ENCODE measurements at regions not wholly inside any gene's neighbourhood (a gene's known extent, or its start where the extent isn't known, plus 50 kb on each side); places are given as distances from the start of the nearest gene placed in this dataset.

DNA sequence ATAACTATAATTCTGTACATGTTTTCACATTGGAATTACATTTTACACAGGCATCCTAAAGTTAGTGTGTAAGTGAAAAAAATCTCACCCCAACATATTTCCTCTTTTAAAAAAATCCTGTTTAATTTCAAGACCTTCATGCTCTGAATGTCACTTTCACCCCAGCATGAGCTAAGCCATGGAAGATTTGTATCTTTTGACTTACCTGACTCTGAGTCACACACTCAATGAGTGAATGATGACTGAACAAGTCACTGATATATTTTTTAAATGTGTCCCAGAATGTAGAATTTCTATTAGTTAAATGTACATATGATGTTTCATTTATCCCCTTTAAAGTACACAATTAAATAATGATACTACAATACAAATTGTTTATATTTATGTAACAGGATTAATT is 199.9 kb upstream of the RBMS3 start:
- H3K4me1 ChIP-seq (ENCODE audit: control insufficient read depth in 2 of 2, insufficient read depth in 2 of 2, low read length in 1 of 2): no peaks in the 10 kb centered on the region
- no peak overlapping the region for H3K27ac ChIP-seq (ENCODE audit: low read depth in 2 of 2, low read length in 1 of 2)
- H3K27me3 ChIP-seq (ENCODE audit: control insufficient read depth in 1 of 2, insufficient read depth in 2 of 2, low read length in 2 of 2): no peaks in the 10 kb centered on the region
- H3K4me3 ChIP-seq (ENCODE audit: low read depth in 1 of 2, low read length in 2 of 2): no peak overlapping the region
- no peaks in the 10 kb centered on the region for H3K36me3 ChIP-seq (ENCODE audit: control insufficient read depth in 2 of 2, insufficient read depth in 2 of 2, low read length in 1 of 2)
- H3K9me3 ChIP-seq (ENCODE audit: control insufficient read depth in 2 of 2, insufficient read depth in 1 of 2, low read depth in 1 of 2, low read length in 1 of 2): no peaks in the 10 kb centered on the region

GRCh38 chr3:29083081-29083480 is 197.8 kb upstream of the RBMS3 start:
- no peaks in the 10 kb centered on the region for H3K9me3 ChIP-seq (ENCODE audit: control insufficient read depth in 2 of 2, insufficient read depth in 1 of 2, low read depth in 1 of 2, low read length in 1 of 2)
- 72 to 81% methylated on average over 2 of the region's 2 CpGs for WGBS, 2 donors
- H3K4me1 ChIP-seq (ENCODE audit: control insufficient read depth in 2 of 2, insufficient read depth in 2 of 2, low read length in 1 of 2): no peaks in the 10 kb centered on the region
- no peak overlapping the region for H3K4me3 ChIP-seq (ENCODE audit: low read depth in 1 of 2, low read length in 2 of 2)
- no peaks in the 10 kb centered on the region for H3K27me3 ChIP-seq (ENCODE audit: control insufficient read depth in 1 of 2, insufficient read depth in 2 of 2, low read length in 2 of 2)
- no peak overlapping the region for H3K27ac ChIP-seq (ENCODE audit: low read depth in 2 of 2, low read length in 1 of 2)
- no peaks in the 10 kb centered on the region for H3K36me3 ChIP-seq (ENCODE audit: control insufficient read depth in 2 of 2, insufficient read depth in 2 of 2, low read length in 1 of 2)

- H3K9me3 ChIP-seq (ENCODE audit: control insufficient read depth in 2 of 2, insufficient read depth in 1 of 2, low read depth in 1 of 2, low read length in 1 of 2): no peaks in the 10 kb centered on the region
- H3K36me3 ChIP-seq (ENCODE audit: control insufficient read depth in 2 of 2, insufficient read depth in 2 of 2, low read length in 1 of 2): no peaks in the 10 kb centered on the region
- H3K27me3 ChIP-seq (ENCODE audit: control insufficient read depth in 1 of 2, insufficient read depth in 2 of 2, low read length in 2 of 2): no peaks in the 10 kb centered on the region
- H3K27ac ChIP-seq (ENCODE audit: low read depth in 2 of 2, low read length in 1 of 2): no peak overlapping the region
- no peak overlapping the region for H3K4me3 ChIP-seq (ENCODE audit: low read depth in 1 of 2, low read length in 2 of 2)
- WGBS, 2 donors: 35 to 39% methylated on average over 1 of the region's 1 CpG
- H3K4me1 ChIP-seq (ENCODE audit: control insufficient read depth in 2 of 2, insufficient read depth in 2 of 2, low read length in 1 of 2): no peaks in the 10 kb centered on the region
Measured at GRCh38 chr3:29083676-29084075, 197.2 kb upstream of the RBMS3 start.

DNA sequence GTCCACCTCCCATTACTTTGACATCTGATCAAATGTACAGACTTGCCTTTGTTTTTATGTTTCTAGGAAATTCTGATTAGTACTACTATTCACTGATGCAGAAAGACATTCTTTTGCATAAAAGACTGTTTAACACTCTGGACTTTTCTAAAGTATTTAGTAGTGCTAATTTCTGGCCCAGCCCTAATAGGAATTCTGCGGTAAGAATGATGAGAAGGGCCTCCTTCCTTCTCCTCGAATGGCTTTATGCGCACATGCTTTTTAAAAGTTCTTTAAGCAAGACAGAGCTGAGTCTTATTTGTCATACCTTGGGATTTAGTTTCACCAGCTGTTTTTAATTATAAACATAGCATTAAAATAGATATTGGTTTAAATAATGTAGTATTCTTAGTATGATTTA is 192.3 kb upstream of the RBMS3 start:
- Histone ChIP-seq H3K27me3 (ENCODE audit: control insufficient read depth in 1 of 2, insufficient read depth in 2 of 2, low read length in 2 of 2) (no peaks in the 10 kb centered on the region), H3K4me1 (ENCODE audit: control insufficient read depth in 2 of 2, insufficient read depth in 2 of 2, low read length in 1 of 2) (no peaks in the 10 kb centered on the region), H3K4me3 (ENCODE audit: low read depth in 1 of 2, low read length in 2 of 2) (no peak overlapping the region), H3K9me3 (ENCODE audit: control insufficient read depth in 2 of 2, insufficient read depth in 1 of 2, low read depth in 1 of 2, low read length in 1 of 2) (no peaks in the 10 kb centered on the region), H3K27ac (ENCODE audit: low read depth in 2 of 2, low read length in 1 of 2) (no peak overlapping the region), H3K36me3 (ENCODE audit: control insufficient read depth in 2 of 2, insufficient read depth in 2 of 2, low read length in 1 of 2) (no peaks in the 10 kb centered on the region)
- 88 to 96% methylated on average over 3 of the region's 3 CpGs for WGBS, 2 donors

GRCh38 chr3:29090912-29091597 is 189.8 kb upstream of the RBMS3 start:
- Histone ChIP-seq H3K4me1 (ENCODE audit: control insufficient read depth in 2 of 2, insufficient read depth in 2 of 2, low read length in 1 of 2) (no peaks in the 10 kb centered on the region), H3K4me3 (ENCODE audit: low read depth in 1 of 2, low read length in 2 of 2) (no peak overlapping the region), H3K9me3 (ENCODE audit: control insufficient read depth in 2 of 2, insufficient read depth in 1 of 2, low read depth in 1 of 2, low read length in 1 of 2) (no peaks in the 10 kb centered on the region), H3K36me3 (ENCODE audit: control insufficient read depth in 2 of 2, insufficient read depth in 2 of 2, low read length in 1 of 2) (no peaks in the 10 kb centered on the region), H3K27ac (ENCODE audit: low read depth in 2 of 2, low read length in 1 of 2) (no peak overlapping the region), H3K27me3 (ENCODE audit: control insufficient read depth in 1 of 2, insufficient read depth in 2 of 2, low read length in 2 of 2) (no peaks in the 10 kb centered on the region)
- 82 to 85% methylated on average over 4 of the region's 4 CpGs for WGBS, 2 donors

- Histone ChIP-seq H3K4me3 (ENCODE audit: low read depth in 1 of 2, low read length in 2 of 2) (no peak overlapping the region), H3K36me3 (ENCODE audit: control insufficient read depth in 2 of 2, insufficient read depth in 2 of 2, low read length in 1 of 2) (no peaks in the 10 kb centered on the region), H3K4me1 (ENCODE audit: control insufficient read depth in 2 of 2, insufficient read depth in 2 of 2, low read length in 1 of 2) (no peaks in the 10 kb centered on the region), H3K27me3 (ENCODE audit: control insufficient read depth in 1 of 2, insufficient read depth in 2 of 2, low read length in 2 of 2) (no peaks in the 10 kb centered on the region), H3K27ac (ENCODE audit: low read depth in 2 of 2, low read length in 1 of 2) (no peak overlapping the region), H3K9me3 (ENCODE audit: control insufficient read depth in 2 of 2, insufficient read depth in 1 of 2, low read depth in 1 of 2, low read length in 1 of 2) (no peaks in the 10 kb centered on the region)
- WGBS, 2 donors: 61 to 75% methylated on average over 2 of the region's 2 CpGs
Measured at GRCh38 chr3:29091599-29092189, 189.2 kb upstream of the RBMS3 start.

- no peaks in the 10 kb centered on the region for H3K36me3 ChIP-seq (ENCODE audit: control insufficient read depth in 2 of 2, insufficient read depth in 2 of 2, low read length in 1 of 2)
- H3K27me3 ChIP-seq (ENCODE audit: control insufficient read depth in 1 of 2, insufficient read depth in 2 of 2, low read length in 2 of 2): no peaks in the 10 kb centered on the region
- no peaks in the 10 kb centered on the region for H3K9me3 ChIP-seq (ENCODE audit: control insufficient read depth in 2 of 2, insufficient read depth in 1 of 2, low read depth in 1 of 2, low read length in 1 of 2)
- H3K27ac ChIP-seq (ENCODE audit: low read depth in 2 of 2, low read length in 1 of 2): no peak overlapping the region
- no peaks in the 10 kb centered on the region for H3K4me1 ChIP-seq (ENCODE audit: control insufficient read depth in 2 of 2, insufficient read depth in 2 of 2, low read length in 1 of 2)
- 51 to 60% methylated on average over 3 of the region's 3 CpGs for WGBS, 2 donors
- H3K4me3 ChIP-seq (ENCODE audit: low read depth in 1 of 2, low read length in 2 of 2): no peak overlapping the region
Measured at GRCh38 chr3:29092348-29092747, 188.5 kb upstream of the RBMS3 start.

DNA sequence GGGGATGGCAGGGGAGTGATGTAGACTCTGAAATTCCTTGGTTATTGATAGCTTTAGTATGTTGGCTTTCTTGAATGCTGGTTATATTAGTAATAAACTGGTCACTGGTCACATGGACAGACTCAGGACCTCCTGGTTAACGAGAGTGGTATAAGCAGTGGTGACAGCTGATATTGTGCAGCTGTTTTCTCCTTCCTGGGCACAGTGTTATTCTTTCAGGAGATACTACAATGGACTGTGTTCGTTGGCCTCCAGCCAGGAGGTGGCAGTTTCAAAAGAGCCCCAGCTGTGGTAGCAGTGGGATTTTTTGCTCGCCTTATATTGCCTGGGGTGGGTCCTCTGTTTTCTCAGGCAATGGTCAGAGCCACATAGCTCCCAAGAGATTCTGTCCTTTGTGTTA is 181.6 kb upstream of the RBMS3 start:
- WGBS, 2 donors: 66 to 69% methylated on average over 3 of the region's 3 CpGs
- Histone ChIP-seq H3K27me3 (ENCODE audit: control insufficient read depth in 1 of 2, insufficient read depth in 2 of 2, low read length in 2 of 2) (no peaks in the 10 kb centered on the region), H3K36me3 (ENCODE audit: control insufficient read depth in 2 of 2, insufficient read depth in 2 of 2, low read length in 1 of 2) (no peaks in the 10 kb centered on the region), H3K4me1 (ENCODE audit: control insufficient read depth in 2 of 2, insufficient read depth in 2 of 2, low read length in 1 of 2) (no peaks in the 10 kb centered on the region), H3K4me3 (ENCODE audit: low read depth in 1 of 2, low read length in 2 of 2) (no peak overlapping the region), H3K9me3 (ENCODE audit: control insufficient read depth in 2 of 2, insufficient read depth in 1 of 2, low read depth in 1 of 2, low read length in 1 of 2) (no peaks in the 10 kb centered on the region), H3K27ac (ENCODE audit: low read depth in 2 of 2, low read length in 1 of 2) (no peak overlapping the region)

DNA sequence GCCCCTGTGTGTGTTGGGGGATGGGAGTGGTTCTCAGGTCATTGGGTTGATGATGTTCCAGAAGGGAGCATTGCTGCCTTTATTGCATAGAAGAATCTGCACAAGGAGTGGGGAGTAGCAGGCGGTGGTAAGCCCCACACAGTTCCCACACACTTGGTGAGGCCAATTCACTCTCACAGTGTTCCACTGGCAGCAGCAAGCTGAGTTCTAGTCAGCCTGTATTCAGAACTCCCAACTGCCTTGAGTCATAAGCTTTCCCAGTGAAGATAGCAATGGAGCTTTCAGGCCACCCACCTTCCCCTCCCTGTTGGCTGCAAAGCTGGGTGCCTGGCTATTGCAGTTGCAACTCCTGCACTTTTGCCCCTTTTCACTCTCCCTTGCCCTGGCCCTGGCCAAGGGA is 181.1 kb upstream of the RBMS3 start:
- Histone ChIP-seq H3K4me1 (ENCODE audit: control insufficient read depth in 2 of 2, insufficient read depth in 2 of 2, low read length in 1 of 2) (no peaks in the 10 kb centered on the region), H3K36me3 (ENCODE audit: control insufficient read depth in 2 of 2, insufficient read depth in 2 of 2, low read length in 1 of 2) (no peaks in the 10 kb centered on the region), H3K4me3 (ENCODE audit: low read depth in 1 of 2, low read length in 2 of 2) (no peak overlapping the region), H3K9me3 (ENCODE audit: control insufficient read depth in 2 of 2, insufficient read depth in 1 of 2, low read depth in 1 of 2, low read length in 1 of 2) (no peaks in the 10 kb centered on the region), H3K27me3 (ENCODE audit: control insufficient read depth in 1 of 2, insufficient read depth in 2 of 2, low read length in 2 of 2) (no peaks in the 10 kb centered on the region), H3K27ac (ENCODE audit: low read depth in 2 of 2, low read length in 1 of 2) (no peak overlapping the region)
- 81 to 88% methylated on average over 1 of the region's 1 CpG for WGBS, 2 donors

GRCh38 chr3:29100292-29100691 is 180.6 kb upstream of the RBMS3 start:
- no peaks in the 10 kb centered on the region for H3K9me3 ChIP-seq (ENCODE audit: control insufficient read depth in 2 of 2, insufficient read depth in 1 of 2, low read depth in 1 of 2, low read length in 1 of 2)
- H3K4me1 ChIP-seq (ENCODE audit: control insufficient read depth in 2 of 2, insufficient read depth in 2 of 2, low read length in 1 of 2): no peaks in the 10 kb centered on the region
- H3K27me3 ChIP-seq (ENCODE audit: control insufficient read depth in 1 of 2, insufficient read depth in 2 of 2, low read length in 2 of 2): no peaks in the 10 kb centered on the region
- 92% methylated on average over 3 of the region's 3 CpGs for WGBS, 2 donors
- H3K27ac ChIP-seq (ENCODE audit: low read depth in 2 of 2, low read length in 1 of 2): no peak overlapping the region
- no peak overlapping the region for H3K4me3 ChIP-seq (ENCODE audit: low read depth in 1 of 2, low read length in 2 of 2)
- no peaks in the 10 kb centered on the region for H3K36me3 ChIP-seq (ENCODE audit: control insufficient read depth in 2 of 2, insufficient read depth in 2 of 2, low read length in 1 of 2)

Data from esophagus (tissue), 2 donors.